NT2/D1 (cell line): ENCODE measurements at regions not wholly inside any gene's neighbourhood (a gene's known extent, or its start where the extent isn't known, plus 50 kb on each side); places are given as distances from the start of the nearest gene placed in this dataset.

Experiments
- DNase-seq: peaks from one replicate; pipeline ENCODE4 v3.0.0-alpha.2; 2011; ENCODE audit warnings: low read depth, low spot score
- H3K27me3 ChIP-seq: 2 replicates; pipeline ENCODE4 v1.6.0; 2011; ENCODE audit warnings: mild to moderate bottlenecking; ENCODE audit not compliant: insufficient read length, insufficient read depth
- H3K36me3 ChIP-seq: 2 replicates; pipeline ENCODE4 v1.6.1; 2011; ENCODE audit warnings: mild to moderate bottlenecking, low read length, mixed read lengths; ENCODE audit not compliant: insufficient read depth, insufficient read length
- H3K4me1 ChIP-seq: 2 replicates; pipeline ENCODE4 v1.5.1; 2011; ENCODE audit not compliant: insufficient read depth, insufficient read length
- H3K4me3 ChIP-seq: 2 replicates; pipeline ENCODE4 v1.5.1; 2011; ENCODE audit warnings: low read depth; ENCODE audit not compliant: insufficient read length
- H3K9ac ChIP-seq: 2 replicates; pipeline ENCODE4 v1.6.0; 2011; ENCODE audit warnings: low read depth; ENCODE audit not compliant: insufficient read length
- H3K9me3 ChIP-seq: 2 replicates; pipeline ENCODE4 v1.5.1; 2011; ENCODE audit warnings: mild to moderate bottlenecking, low read length; ENCODE audit not compliant: insufficient read depth
- SUZ12 ChIP-seq: IDR thresholded peaks from 2 replicates; pipeline ENCODE4 v1.6.1; 2011; ENCODE audit not compliant: insufficient read length, insufficient read depth; ENCODE audit errors: extremely low read depth
- YY1 ChIP-seq: IDR thresholded peaks from 2 replicates; pipeline ENCODE4 v1.6.1; 2011; ENCODE audit not compliant: insufficient read length, insufficient read depth
- ZNF274 ChIP-seq: IDR thresholded peaks from 2 replicates; pipeline ENCODE4 v1.6.1; 2011; ENCODE audit warnings: mild to moderate bottlenecking, low read depth, low read length

- no peaks in the 10 kb centered on the region for H3K4me1 ChIP-seq
- H3K27me3 ChIP-seq, result no peaks in the 10 kb centered on the region
- no peaks in the 10 kb centered on the region for H3K36me3 ChIP-seq
- H3K9ac ChIP-seq, result no peak overlapping the region
- no peak for TF ChIP-seq ZNF274
- no peak for TF ChIP-seq YY1
- TF ChIP-seq SUZ12, result no peak
- H3K9me3 ChIP-seq, result peaks cover 7% of the 10 kb centered on the region; the same call in 1 of the 2 replicates
- no peak for DNase-seq
- H3K4me3 ChIP-seq, result no peak overlapping the region
Measured at GRCh38 chr20:52828199-52828598, 144.0 kb upstream of the TSHZ2 start.

GRCh38 chr20:52826722-52827121 is 145.4 kb upstream of the TSHZ2 start:
- Histone ChIP-seq H3K27me3 (no peaks in the 10 kb centered on the region), H3K4me1 (no peaks in the 10 kb centered on the region)
- TF ChIP-seq ZNF274 (no peak), SUZ12 (no peak), YY1 (no peak)

GRCh38 chr20:52826321-52826720 is 145.8 kb upstream of the TSHZ2 start:
- TF ChIP-seq ZNF274, result no peak
- no peak for TF ChIP-seq YY1
- no peak for TF ChIP-seq SUZ12
- H3K36me3 ChIP-seq, result no peaks in the 10 kb centered on the region
- H3K9me3 ChIP-seq, result peaks cover 7% of the 10 kb centered on the region; the same call in 1 of the 2 replicates
- no peaks in the 10 kb centered on the region for H3K4me1 ChIP-seq
- H3K27me3 ChIP-seq, result no peaks in the 10 kb centered on the region
- DNase-seq, result no peak
- no peak overlapping the region for H3K9ac ChIP-seq
- no peak overlapping the region for H3K4me3 ChIP-seq

More at GRCh38 chr20:52826722-52827121, 145.4 kb upstream of the TSHZ2 start:
- Histone ChIP-seq H3K36me3 (no peaks in the 10 kb centered on the region), H3K9me3 (peaks cover 7% of the 10 kb centered on the region; the same call in 1 of the 2 replicates), H3K4me3 (no peak overlapping the region), H3K9ac (no peak overlapping the region)
- DNase-seq, result no peak

- no peaks in the 10 kb centered on the region for H3K36me3 ChIP-seq
- no peak overlapping the region for H3K4me3 ChIP-seq
- H3K27me3 ChIP-seq, result no peaks in the 10 kb centered on the region
- no peaks in the 10 kb centered on the region for H3K4me1 ChIP-seq
- no peak for DNase-seq
- TF ChIP-seq ZNF274 (no peak), YY1 (no peak), SUZ12 (no peak)
- peaks cover 6% of the 10 kb centered on the region; the same call in 1 of the 2 replicates for H3K9me3 ChIP-seq
- no peak overlapping the region for H3K9ac ChIP-seq
Measured at GRCh38 chr20:52824494-52825216, 147.5 kb upstream of the TSHZ2 start.

GRCh38 chr20:52823303-52823702 is 148.9 kb upstream of the TSHZ2 start:
- no peak overlapping the region for H3K4me3 ChIP-seq
- no peaks in the 10 kb centered on the region for H3K4me1 ChIP-seq
- H3K9ac ChIP-seq, result no peak overlapping the region
- H3K9me3 ChIP-seq, result no peaks in the 10 kb centered on the region
- no peak for DNase-seq
- no peaks in the 10 kb centered on the region for H3K36me3 ChIP-seq
- TF ChIP-seq ZNF274 (no peak), YY1 (no peak), SUZ12 (no peak)
- H3K27me3 ChIP-seq, result no peaks in the 10 kb centered on the region

GRCh38 chr20:52820641-52821292 is 151.4 kb upstream of the TSHZ2 start:
- Histone ChIP-seq H3K4me3 (no peak overlapping the region), H3K9ac (no peak overlapping the region), H3K27me3 (no peaks in the 10 kb centered on the region), H3K9me3 (no peaks in the 10 kb centered on the region), H3K4me1 (no peaks in the 10 kb centered on the region), H3K36me3 (no peaks in the 10 kb centered on the region)
- DNase-seq, result no peak
- TF ChIP-seq YY1, result no peak
- no peak for TF ChIP-seq SUZ12
- TF ChIP-seq ZNF274, result no peak

- no peaks in the 10 kb centered on the region for H3K36me3 ChIP-seq
- no peaks in the 10 kb centered on the region for H3K27me3 ChIP-seq
- no peak overlapping the region for H3K9ac ChIP-seq
- TF ChIP-seq ZNF274, result no peak
- no peak for TF ChIP-seq SUZ12
- TF ChIP-seq YY1, result no peak
- no peaks in the 10 kb centered on the region for H3K4me1 ChIP-seq
- DNase-seq, result no peak
- no peaks in the 10 kb centered on the region for H3K9me3 ChIP-seq
- H3K4me3 ChIP-seq, result no peak overlapping the region
Measured at GRCh38 chr20:52818491-52818890, 153.7 kb upstream of the TSHZ2 start.
